ENCODE measurements at regions not wholly inside any gene's neighbourhood (a gene's known extent, or its start where the extent isn't known, plus 50 kb on each side); places are given as distances from the start of the nearest gene placed in this dataset.

GRCh38 chr3:8282541-8283165, 219.0 kb upstream of the LMCD1 start:
- TF ChIP-seq CTCF (IDR thresholded peaks at IDR 0.05; ENCODE audit: low read depth, low read length, missing input control) (no peak), FOXA2 (IDR thresholded peaks at IDR 0.05) (no peak), SP1 (IDR thresholded peaks at IDR 0.05) (no peak), YY1 (IDR thresholded peaks at IDR 0.05) (no peak), GABPA (IDR thresholded peaks at IDR 0.05 in 1 of 2, conservative IDR thresholded peaks at IDR 0.05 in 1 of 2) (no peak), MAX (IDR thresholded peaks at IDR 0.05) (no peak), TAF1 (conservative IDR thresholded peaks at IDR 0.05) (no peak), REST (IDR thresholded peaks at IDR 0.05) (no peak), JUND (IDR thresholded peaks at IDR 0.05) (no peak), FOXA1 (IDR thresholded peaks at IDR 0.05) (no peak), RAD21 (IDR thresholded peaks at IDR 0.05) (no peak), HNF4A (conservative IDR thresholded peaks at IDR 0.05) (no peak), RXRA (IDR thresholded peaks at IDR 0.05) (no peak)
